A673 (cell line): ENCODE measurements at regions not wholly inside any gene's neighbourhood (a gene's known extent, or its start where the extent isn't known, plus 50 kb on each side); places are given as distances from the start of the nearest gene placed in this dataset.

Experiments
- CTCF ChIP-seq: fragments of 300-800, 200-600 bp; sonication (generic); conservative IDR thresholded peaks from 2 replicates; pipeline ENCODE4 v1.5.1; 2017; ENCODE audit warnings: low read depth, mild to moderate bottlenecking, antibody characterized with exemption, low read length, moderate library complexity, mixed read lengths
- EZH2 ChIP-seq: fragments of 200-600 bp; sonication (generic); IDR thresholded peaks from 2 replicates; pipeline ENCODE4 v1.6.1; 2017; ENCODE audit warnings: borderline replicate concordance, low read depth, mild to moderate bottlenecking, mixed read lengths, antibody characterized with exemption, low read length; ENCODE audit not compliant: poor library complexity, severe bottlenecking

- TF ChIP-seq CTCF (no peak), EZH2 (no peak)
Measured at GRCh38 chr1:181312946-181313345, 170.4 kb upstream of the CACNA1E start.
